Stimulated activated naive CD8-positive, alpha-beta T cell treated with anti-CD3 and anti-CD28 coated beads, Interleukin-15, amount 100 ng/mL, for 72 hours (primary cell): ENCODE measurements at regions not wholly inside any gene's neighbourhood (a gene's known extent, or its start where the extent isn't known, plus 50 kb on each side); places are given as distances from the start of the nearest gene placed in this dataset.
A peak's percentile ranks its signal among the peaks of the same experiment; 100 is the strongest.

Experiments
- ATAC-seq: fragments of 150-1000 bp; cut with Tn5 transposase; 2 replicates; pipeline ENCODE4 v1.10.0; 2021; ENCODE audit warnings: mild to moderate bottlenecking, moderate library complexity
- DNase-seq, 2 donors: peaks; one replicate each; pipeline ENCODE4 v3.0.0; 2021 to 2022
- H3K27ac Mint-ChIP-seq, 2 donors: one replicate each; pipeline ENCODE4 v1.8.0; 2022; ENCODE audit warnings: mild to moderate bottlenecking in 2 of 2, mixed read lengths in 2 of 2, moderate library complexity in 2 of 2
- H3K27me3 Mint-ChIP-seq: one replicate; pipeline ENCODE4 v1.8.0; 2022; ENCODE audit warnings: mixed read lengths
- H3K4me1 Mint-ChIP-seq: one replicate; pipeline ENCODE4 v1.8.0; 2022; ENCODE audit warnings: mild to moderate bottlenecking, mixed read lengths
- H3K4me3 Mint-ChIP-seq, 2 donors: one replicate each; pipeline ENCODE4 v1.8.0; 2022; ENCODE audit warnings: mild to moderate bottlenecking in 2 of 2, mixed read lengths in 2 of 2, moderate library complexity in 1 of 2
- H3K9me3 Mint-ChIP-seq, 2 donors: one replicate each; pipeline ENCODE4 v1.8.0; 2022; ENCODE audit warnings: mixed read lengths in 2 of 2

DNA sequence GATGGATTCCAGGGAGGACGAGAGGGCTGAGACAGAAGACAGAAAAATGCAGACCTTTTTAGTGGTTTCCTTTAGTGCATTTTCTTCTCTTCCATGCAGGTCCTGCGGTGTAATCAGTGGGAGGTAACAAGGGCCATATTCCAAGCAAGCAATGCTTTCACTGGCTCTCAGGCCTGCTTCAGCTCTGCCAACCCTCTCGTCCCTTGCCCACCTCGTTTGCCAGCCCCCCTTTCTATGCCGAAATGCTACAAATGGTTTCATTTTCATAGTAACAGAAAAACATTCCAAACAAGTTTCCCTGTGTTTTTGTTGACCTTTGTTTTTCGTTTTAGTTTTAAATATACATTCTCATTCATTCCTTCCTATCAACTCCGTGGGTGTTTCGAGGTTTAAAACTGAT is 443.1 kb downstream of the TTLL7 start:
- H3K4me3 Mint-ChIP-seq, result no peak overlapping the region
- H3K4me1 Mint-ChIP-seq, result no peaks in the 10 kb centered on the region
- no peaks in the 10 kb centered on the region for H3K27me3 Mint-ChIP-seq
- H3K27ac Mint-ChIP-seq, result peak overlapping the region in 1 of 2 donors; percentile 46
- peaks cover 0 to 8% of the 10 kb centered on the region in 2 donors for H3K9me3 Mint-ChIP-seq
- DNase-seq (no peak), ATAC-seq (no peak)

DNA sequence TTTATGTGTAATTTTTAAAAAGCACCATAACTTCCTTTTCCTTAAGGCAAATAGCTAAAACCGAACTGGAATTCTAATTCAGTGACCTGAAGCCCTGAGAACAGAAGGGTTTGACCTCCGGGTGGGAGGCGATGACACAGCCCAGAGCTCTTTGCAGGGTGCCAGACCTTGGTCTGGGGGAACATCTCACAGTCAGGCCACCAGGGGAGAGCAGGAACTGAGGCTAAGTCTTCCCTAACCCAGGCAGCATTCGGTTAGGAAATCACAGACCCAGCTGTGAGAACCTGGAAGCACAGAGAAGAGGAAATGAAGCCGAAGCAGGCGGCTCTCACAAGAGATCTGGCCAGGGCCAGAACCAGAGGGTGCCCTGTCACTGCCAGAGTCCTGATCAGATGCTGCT is 444.8 kb downstream of the TTLL7 start:
- H3K4me1 Mint-ChIP-seq, result no peaks in the 10 kb centered on the region
- H3K9me3 Mint-ChIP-seq, result peaks cover 0 to 10% of the 10 kb centered on the region in 2 donors
- no peak for ATAC-seq
- no peaks in the 10 kb centered on the region for H3K27me3 Mint-ChIP-seq
- DNase-seq, result no peak
- H3K4me3 Mint-ChIP-seq, result no peak overlapping the region
- H3K27ac Mint-ChIP-seq, result no peak overlapping the region

DNA sequence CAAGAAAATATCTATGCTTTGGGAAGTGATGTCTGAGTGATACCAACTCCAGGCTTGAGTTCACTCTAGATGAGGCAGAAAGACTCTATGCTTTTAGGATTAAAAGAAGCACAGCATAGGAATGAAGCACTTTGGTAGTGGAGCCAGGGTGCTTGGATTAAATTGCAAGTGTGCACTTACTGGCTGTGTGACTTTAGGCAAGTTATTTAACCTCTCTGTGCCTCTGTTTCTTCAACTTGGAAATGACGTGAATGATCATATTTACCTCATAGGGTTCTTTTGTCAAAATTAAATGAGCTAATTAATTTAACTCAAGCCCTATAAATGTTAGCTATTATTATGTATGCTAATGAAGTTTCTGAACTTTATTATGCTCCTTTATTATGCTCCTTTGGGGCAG is 446.1 kb downstream of the TTLL7 start:
- no peak overlapping the region for H3K27ac Mint-ChIP-seq
- peaks cover 0 to 10% of the 10 kb centered on the region in 2 donors for H3K9me3 Mint-ChIP-seq
- H3K4me1 Mint-ChIP-seq, result no peaks in the 10 kb centered on the region
- ATAC-seq (no peak), DNase-seq (no peak)
- H3K4me3 Mint-ChIP-seq, result no peak overlapping the region
- no peaks in the 10 kb centered on the region for H3K27me3 Mint-ChIP-seq

DNA sequence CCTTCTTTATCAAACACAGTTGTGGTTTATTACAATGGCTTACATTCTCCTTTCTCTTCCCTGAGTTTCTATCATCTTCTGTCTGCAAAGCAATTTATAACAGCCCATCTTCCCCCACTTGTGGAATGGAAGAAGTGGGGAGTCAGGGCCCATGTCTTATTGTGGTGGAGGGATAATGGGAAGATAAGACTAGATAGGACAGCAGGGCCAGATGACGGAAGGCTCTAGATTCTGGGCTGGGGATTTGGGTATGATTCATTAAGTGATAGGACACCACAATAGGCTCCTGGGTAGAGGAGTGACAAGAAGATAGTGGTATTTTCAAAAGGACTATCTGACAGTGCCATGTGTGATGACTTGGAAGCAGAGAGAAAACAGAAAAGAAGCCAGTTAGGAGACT is 450.6 kb downstream of the TTLL7 start:
- H3K4me3 Mint-ChIP-seq, result no peak overlapping the region
- H3K4me1 Mint-ChIP-seq, result no peaks in the 10 kb centered on the region
- no peaks in the 10 kb centered on the region for H3K27me3 Mint-ChIP-seq
- ATAC-seq, result no peak
- peak overlapping the region in 1 of 2 donors; percentile 13 for H3K27ac Mint-ChIP-seq
- peaks cover 0 to 9% of the 10 kb centered on the region in 2 donors for H3K9me3 Mint-ChIP-seq
- no peak for DNase-seq

DNA sequence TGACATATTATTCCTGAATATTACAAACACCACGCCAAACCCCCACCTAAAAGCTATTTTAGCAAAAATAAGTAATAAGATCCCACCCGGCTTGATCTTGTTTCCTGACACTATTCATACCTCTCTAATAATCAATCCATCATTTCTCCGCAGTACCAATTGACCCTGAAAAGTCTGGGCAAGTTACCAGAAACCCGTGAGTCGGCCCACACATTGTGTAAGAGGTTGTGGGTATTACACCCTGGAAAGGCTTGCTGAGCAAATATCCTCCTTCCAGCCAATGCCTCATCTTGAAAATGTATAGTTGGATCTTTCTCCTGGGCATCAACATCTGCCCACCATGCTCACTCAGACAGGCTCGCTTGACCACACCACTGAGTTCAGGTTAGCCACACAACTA is 451.0 kb downstream of the TTLL7 start:
- Mint-ChIP-seq H3K4me3 (no peak overlapping the region), H3K4me1 (no peaks in the 10 kb centered on the region), H3K27me3 (no peaks in the 10 kb centered on the region), H3K27ac (no peak overlapping the region), H3K9me3 (peaks cover 0 to 9% of the 10 kb centered on the region in 2 donors)
- no peak for DNase-seq
- no peak for ATAC-seq

DNA sequence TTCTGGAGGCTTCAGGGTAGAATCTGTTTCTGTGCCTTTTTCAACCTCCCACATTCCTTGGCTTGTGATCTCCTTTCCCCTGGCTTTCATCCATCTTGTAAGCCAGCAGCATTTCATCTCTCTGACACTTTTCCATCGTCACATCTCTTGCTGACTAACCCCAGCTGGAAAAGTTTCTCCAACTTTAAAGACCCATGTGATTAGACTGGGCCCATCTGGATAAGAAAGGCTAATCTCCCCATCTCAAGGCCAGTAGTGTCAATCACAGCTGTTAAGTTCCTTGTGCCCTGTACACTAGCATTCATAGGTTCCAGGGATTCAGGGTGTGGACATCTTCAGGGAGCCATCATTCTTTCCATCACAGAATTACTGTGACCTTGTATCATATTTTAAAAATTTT is 452.1 kb downstream of the TTLL7 start:
- Mint-ChIP-seq H3K4me3 (no peak overlapping the region), H3K27me3 (no peaks in the 10 kb centered on the region), H3K27ac (no peak overlapping the region), H3K9me3 (peaks cover 0 to 9% of the 10 kb centered on the region in 2 donors), H3K4me1 (no peaks in the 10 kb centered on the region)
- ATAC-seq, result no peak
- no peak for DNase-seq

DNA sequence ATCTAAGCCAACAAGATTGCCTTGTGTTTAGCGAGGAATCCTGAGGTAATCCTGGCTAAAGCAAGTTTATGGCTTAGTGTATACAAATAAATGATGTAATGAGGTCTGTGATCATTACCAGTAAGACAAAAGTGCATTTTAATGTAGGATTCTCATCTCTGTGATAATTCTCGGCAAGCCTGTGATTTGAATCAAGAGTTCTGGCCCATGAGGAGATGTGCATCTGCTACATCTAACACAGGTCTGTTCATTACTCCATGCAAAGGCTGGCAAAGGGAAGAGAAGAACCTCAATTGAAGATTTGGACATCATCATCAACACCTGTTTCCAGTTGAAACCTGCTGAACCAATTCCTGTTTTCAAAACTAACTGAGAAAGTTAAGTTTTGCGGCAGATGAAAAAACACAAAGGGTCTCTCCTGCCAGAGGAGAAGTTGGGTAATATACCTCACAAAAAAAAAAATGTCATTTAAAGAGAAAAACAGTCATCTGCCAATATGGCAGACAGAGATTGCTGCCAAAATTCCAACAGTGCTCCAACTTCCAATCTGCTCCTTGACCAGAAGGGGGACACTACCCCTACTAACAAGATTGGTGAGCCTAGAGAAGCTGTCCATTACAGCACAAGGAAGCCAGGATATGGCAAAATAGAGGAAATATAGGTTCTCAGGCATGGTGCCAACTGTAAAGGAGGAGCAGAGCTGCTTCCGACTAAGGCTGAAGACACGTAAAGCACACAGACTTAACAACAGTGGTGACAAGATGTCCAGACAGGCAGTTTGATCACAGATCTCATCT is 453.7 kb downstream of the TTLL7 start:
- no peak overlapping the region for H3K4me3 Mint-ChIP-seq
- no peaks in the 10 kb centered on the region for H3K4me1 Mint-ChIP-seq
- H3K27ac Mint-ChIP-seq, result no peak overlapping the region
- no peak for ATAC-seq
- peaks cover 0 to 4% of the 10 kb centered on the region in 2 donors for H3K9me3 Mint-ChIP-seq
- DNase-seq, result no peak
- H3K27me3 Mint-ChIP-seq, result no peaks in the 10 kb centered on the region

DNA sequence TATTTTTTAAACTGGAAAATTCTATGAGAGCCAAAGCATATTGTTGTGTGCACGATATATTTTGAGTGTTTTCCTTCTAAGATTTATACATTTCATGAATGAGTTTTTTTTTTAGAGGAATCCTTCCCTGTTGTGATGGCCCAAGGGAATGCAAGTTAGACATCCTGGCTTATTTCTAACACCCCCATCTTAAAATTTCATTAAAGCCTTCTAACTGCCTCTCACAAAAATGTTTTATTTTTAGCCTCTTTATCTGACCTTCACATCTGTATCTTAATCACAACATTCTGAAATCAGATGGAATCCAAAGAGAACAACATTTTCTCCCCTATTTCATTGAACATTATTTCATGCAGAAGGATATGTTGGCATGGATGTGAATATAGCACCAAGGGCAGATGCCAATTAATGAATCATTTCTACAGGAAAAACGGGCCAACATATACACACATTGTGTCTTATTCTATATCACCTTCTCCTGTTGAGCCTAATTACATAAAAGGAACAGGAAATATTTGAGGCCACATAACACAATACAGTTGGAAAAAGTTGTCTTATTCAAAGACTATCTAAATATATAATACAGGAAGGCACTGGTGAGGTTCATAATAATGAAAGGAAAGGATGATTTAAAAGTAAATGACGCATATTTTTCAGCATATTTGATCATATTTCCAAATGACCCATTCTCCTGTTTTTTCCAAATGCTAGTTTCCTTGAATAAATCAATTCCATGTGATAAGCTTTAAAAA is 455.5 kb downstream of the TTLL7 start:
- H3K9me3 Mint-ChIP-seq, result peaks cover 0 to 4% of the 10 kb centered on the region in 2 donors
- no peak overlapping the region for H3K27ac Mint-ChIP-seq
- no peak for DNase-seq
- no peak overlapping the region for H3K4me3 Mint-ChIP-seq
- H3K27me3 Mint-ChIP-seq, result no peaks in the 10 kb centered on the region
- no peak for ATAC-seq
- H3K4me1 Mint-ChIP-seq, result no peaks in the 10 kb centered on the region

DNA sequence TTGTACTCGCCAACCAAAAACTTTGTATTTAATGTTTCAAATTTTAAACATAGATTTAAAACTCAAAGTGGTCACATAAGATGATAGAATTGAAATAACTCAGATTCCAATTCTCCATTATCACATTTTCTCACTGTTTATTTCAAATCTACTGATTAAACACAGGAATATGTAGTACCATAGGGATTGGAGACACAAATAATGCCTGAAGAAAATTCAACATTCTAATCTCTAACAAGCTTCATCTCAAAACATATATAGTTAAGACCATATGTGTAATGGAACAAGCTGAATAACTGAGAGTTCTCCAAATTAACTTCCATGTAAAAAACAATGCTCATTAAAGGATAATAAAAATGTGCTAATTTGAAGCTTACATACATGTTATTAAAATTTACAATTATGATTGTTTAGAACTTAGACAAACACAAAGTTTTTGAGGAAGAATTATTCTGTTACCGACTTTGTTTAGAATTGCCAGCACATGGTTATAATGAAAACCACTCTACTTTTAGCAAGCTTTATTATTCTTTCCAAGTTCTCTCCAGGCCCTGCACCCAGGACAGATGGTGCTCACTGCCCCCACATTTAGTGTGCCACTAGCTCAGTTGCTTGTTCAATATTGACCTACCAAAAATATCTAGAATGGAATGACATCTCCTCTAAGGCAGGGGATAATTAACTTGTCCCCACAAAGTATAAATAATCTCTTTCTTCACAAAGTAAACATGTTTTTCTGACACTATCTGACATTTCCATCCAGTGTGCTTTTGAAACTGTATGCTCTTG is 467.2 kb downstream of the TTLL7 start:
- peaks cover 9 to 17% of the 10 kb centered on the region in 2 donors for H3K9me3 Mint-ChIP-seq
- H3K27me3 Mint-ChIP-seq, result no peaks in the 10 kb centered on the region
- DNase-seq (no peak), ATAC-seq (no peak)
- no peak overlapping the region for H3K27ac Mint-ChIP-seq
- no peaks in the 10 kb centered on the region for H3K4me1 Mint-ChIP-seq
- no peak overlapping the region for H3K4me3 Mint-ChIP-seq

DNA sequence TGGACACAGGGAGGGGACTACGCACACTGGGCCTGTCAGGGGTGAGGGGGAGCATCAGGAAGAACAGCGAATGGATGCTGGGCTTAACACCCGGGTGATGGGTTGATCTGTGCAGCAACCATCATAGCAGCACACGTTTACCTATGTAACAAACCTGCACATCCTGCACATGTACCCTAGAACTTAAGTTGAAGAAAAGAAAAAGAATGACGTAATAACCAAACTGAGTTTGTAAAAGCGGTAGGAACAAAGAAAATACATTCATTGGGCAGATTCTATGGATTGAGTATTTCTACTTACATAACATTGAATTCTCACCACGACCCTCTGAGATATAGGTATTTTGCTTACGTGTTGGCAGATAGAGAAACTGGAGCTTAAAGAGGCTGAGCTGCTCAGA is 468.4 kb downstream of the TTLL7 start:
- Mint-ChIP-seq H3K27me3 (no peaks in the 10 kb centered on the region), H3K4me3 (no peak overlapping the region), H3K27ac (no peak overlapping the region), H3K9me3 (peaks cover 9 to 17% of the 10 kb centered on the region in 2 donors), H3K4me1 (no peaks in the 10 kb centered on the region)
- DNase-seq (no peak), ATAC-seq (no peak)

DNA sequence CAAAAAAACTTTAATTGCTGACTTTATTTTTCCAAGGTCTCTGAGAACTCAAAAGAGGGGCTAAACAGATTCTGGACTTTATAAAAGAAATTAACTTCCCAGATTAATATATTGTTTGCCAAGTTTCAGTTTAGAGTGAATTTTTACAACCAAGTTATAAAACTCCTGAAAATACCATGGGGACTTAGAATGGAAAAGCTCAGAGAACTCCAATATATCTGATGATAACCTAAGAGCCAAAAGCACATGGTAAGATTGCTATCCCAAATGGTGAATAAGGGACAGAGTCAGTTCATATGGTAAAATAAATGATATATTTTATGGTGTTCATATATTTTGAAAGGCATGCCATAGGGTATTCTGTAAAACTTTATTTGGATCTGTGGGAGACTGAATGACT is 470.9 kb downstream of the TTLL7 start:
- H3K4me3 Mint-ChIP-seq, result no peak overlapping the region
- H3K27ac Mint-ChIP-seq, result no peak overlapping the region
- no peak for DNase-seq
- H3K4me1 Mint-ChIP-seq, result no peaks in the 10 kb centered on the region
- H3K9me3 Mint-ChIP-seq, result peaks cover 0 to 7% of the 10 kb centered on the region in 2 donors
- ATAC-seq, result no peak
- no peaks in the 10 kb centered on the region for H3K27me3 Mint-ChIP-seq

DNA sequence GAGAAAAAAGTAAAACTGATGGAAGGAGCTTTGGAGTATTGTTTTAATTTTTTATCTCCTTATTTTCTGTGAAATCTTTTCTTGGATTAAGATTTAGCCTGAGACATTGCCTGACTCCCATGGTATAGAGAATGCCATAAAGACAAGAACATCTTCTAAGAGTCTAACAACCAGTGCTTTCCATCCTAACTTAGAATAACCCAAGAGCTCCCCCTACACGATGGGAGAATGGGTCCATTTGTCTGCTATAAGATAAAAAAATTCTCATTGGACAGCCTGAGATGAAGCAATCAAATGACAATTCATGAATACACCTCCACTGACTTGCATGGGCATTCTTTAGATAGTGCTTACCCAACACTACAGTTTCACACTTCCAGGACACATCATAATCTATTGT is 478.1 kb downstream of the TTLL7 start:
- no peak overlapping the region for H3K27ac Mint-ChIP-seq
- peaks cover 4% of the 10 kb centered on the region for H3K4me1 Mint-ChIP-seq
- H3K27me3 Mint-ChIP-seq, result no peaks in the 10 kb centered on the region
- H3K4me3 Mint-ChIP-seq, result no peak overlapping the region
- DNase-seq (no peak), ATAC-seq (peak; percentile 48)
- no peaks in the 10 kb centered on the region for H3K9me3 Mint-ChIP-seq

DNA sequence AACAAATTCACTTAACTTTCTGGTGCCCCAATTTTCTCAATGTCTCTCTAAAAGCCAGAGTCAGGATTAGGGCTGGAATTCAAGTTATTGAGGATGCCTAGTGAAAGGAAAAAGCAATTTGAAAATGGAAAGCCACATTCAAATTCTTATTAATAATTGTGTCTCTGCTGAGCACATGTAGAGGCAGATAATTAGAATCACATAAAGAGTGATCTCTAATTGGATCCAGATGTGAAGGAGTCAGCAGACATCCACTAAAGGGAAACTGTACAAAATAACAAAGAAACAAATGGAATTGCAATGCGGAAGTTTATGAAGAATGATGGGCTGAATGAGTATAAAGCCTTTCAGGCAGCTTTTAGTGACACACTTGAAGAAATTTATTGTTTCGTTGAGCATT is 482.6 kb downstream of the TTLL7 start:
- H3K27ac Mint-ChIP-seq, result no peak overlapping the region
- H3K9me3 Mint-ChIP-seq, result no peaks in the 10 kb centered on the region
- DNase-seq (no peak), ATAC-seq (no peak)
- peaks cover 41% of the 10 kb centered on the region for H3K4me1 Mint-ChIP-seq
- H3K27me3 Mint-ChIP-seq, result no peaks in the 10 kb centered on the region
- no peak overlapping the region for H3K4me3 Mint-ChIP-seq

DNA sequence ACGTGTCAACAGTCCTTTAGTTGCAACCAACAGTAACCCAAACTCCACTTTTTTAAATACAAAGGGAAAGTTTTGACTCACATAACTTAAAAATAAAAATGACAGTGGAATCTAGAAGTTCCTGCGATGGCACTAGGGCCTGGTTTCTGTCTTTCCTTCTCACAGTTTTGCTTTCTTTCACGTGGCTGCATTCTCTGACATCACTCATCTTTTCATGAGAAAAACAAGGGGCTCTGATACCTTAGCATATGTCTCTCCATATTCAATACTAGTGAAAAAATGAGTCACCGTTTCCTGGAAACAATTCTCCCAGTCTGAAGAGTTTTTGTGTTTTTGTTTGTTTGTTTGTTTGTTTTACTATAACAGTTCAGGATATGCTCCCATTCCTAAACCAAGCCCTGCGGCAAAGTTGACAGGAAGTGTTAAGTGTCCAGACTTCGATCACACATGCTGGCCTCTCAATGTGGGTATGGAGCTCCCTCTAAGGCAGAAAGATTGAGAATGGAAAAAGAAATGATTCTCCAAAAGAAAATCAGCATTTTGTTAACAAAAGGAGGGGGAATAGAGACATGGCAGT is 483.3 kb downstream of the TTLL7 start:
- peak; percentile 85 for ATAC-seq
- no peaks in the 10 kb centered on the region for H3K27me3 Mint-ChIP-seq
- DNase-seq, result peak in 1 of 2 donors; percentile 12
- peak overlapping the region; percentile 21 to 48 for H3K4me3 Mint-ChIP-seq
- peaks cover 43% of the 10 kb centered on the region for H3K4me1 Mint-ChIP-seq
- H3K9me3 Mint-ChIP-seq, result no peaks in the 10 kb centered on the region
- H3K27ac Mint-ChIP-seq, result peak overlapping the region; percentile 15 to 90

DNA sequence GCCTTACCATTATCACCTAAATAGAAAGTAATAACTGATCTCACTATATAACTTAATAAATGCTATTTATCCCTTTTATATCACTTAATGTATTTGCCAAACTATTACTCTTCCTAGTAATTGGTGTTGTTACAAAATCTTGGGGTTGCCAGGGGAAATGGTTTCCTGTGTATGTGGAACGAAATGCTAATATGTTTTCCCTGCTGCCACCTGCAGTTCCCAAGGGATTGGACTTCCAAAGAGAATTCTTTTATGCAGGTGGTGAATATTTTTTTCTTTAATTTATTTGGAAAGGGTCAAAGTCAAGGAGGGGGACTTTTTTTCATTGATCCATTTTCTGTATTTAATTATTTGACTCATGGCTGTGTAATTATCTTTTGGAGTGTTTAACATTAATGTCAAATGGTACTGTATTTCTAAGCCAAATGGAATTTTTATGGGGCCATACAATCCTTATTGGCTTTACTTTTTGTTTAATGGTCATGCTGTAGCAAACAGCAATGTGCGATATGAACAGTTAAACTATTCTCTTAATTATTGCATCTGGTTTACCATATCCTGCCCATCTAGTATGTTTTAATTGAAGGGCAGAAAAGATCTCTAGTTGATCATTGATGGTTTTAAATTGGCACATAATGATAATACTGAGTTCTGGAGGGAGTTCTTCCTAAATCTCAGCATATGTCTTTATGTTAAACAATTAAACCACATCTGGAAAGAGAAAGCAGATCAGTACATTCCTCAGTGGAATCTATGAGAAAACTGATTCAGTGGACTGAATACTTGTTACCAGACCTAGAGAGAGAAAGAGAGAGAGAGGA is 486.3 kb downstream of the TTLL7 start:
- H3K27me3 Mint-ChIP-seq, result no peaks in the 10 kb centered on the region
- no peak for DNase-seq
- no peak for ATAC-seq
- H3K4me3 Mint-ChIP-seq, result no peak overlapping the region
- H3K4me1 Mint-ChIP-seq, result peaks cover 66% of the 10 kb centered on the region
- H3K9me3 Mint-ChIP-seq, result no peaks in the 10 kb centered on the region
- no peak overlapping the region for H3K27ac Mint-ChIP-seq
